ACC112 (cell line): ENCODE measurements at regions not wholly inside any gene's neighbourhood (a gene's known extent, or its start where the extent isn't known, plus 50 kb on each side); places are given as distances from the start of the nearest gene placed in this dataset.

ENCODE experiments used
- H2AFZ ChIP-seq: fragments of 200-600 bp; sonication (generic); one replicate; pipeline ENCODE4 v1.6.0; 2017; ENCODE audit warnings: antibody characterized with exemption, low read length; ENCODE audit not compliant: unreplicated experiment
- H3K27ac ChIP-seq: fragments of 200-600 bp; sonication (generic); 2 replicates; pipeline ENCODE4 v1.5.1; 2014; ENCODE audit warnings: low read depth, mild to moderate bottlenecking, antibody characterized with exemption, low read length, moderate library complexity
- H3K27me3 ChIP-seq: fragments of 200-600 bp; sonication (generic); 2 replicates; pipeline ENCODE4 v1.6.1; 2014; ENCODE audit warnings: mild to moderate bottlenecking, antibody characterized with exemption, low read length, moderate library complexity, mixed read lengths; ENCODE audit not compliant: insufficient read depth
- H3K36me3 ChIP-seq: fragments of 200-600 bp; sonication (generic); 2 replicates; pipeline ENCODE4 v1.6.1; 2016; ENCODE audit warnings: mild to moderate bottlenecking, antibody characterized with exemption, low read length, moderate library complexity, mixed read lengths; ENCODE audit not compliant: insufficient read depth
- H3K4me1 ChIP-seq: fragments of 200-600 bp; sonication (generic); one replicate; pipeline ENCODE4 v1.6.1; 2016; ENCODE audit warnings: low read length, mixed read lengths; ENCODE audit not compliant: insufficient read depth, unreplicated experiment, control insufficient read depth
- H3K4me3 ChIP-seq: fragments of 200-600 bp; sonication (generic); 2 replicates; pipeline ENCODE4 v1.5.1; 2014; ENCODE audit warnings: mild to moderate bottlenecking, low read depth, low read length
- H3K79me2 ChIP-seq: fragments of 200-600 bp; sonication (generic); one replicate; pipeline ENCODE4 v1.6.0; 2016; ENCODE audit warnings: low read length; ENCODE audit not compliant: control insufficient read depth, unreplicated experiment, insufficient read depth

DNA sequence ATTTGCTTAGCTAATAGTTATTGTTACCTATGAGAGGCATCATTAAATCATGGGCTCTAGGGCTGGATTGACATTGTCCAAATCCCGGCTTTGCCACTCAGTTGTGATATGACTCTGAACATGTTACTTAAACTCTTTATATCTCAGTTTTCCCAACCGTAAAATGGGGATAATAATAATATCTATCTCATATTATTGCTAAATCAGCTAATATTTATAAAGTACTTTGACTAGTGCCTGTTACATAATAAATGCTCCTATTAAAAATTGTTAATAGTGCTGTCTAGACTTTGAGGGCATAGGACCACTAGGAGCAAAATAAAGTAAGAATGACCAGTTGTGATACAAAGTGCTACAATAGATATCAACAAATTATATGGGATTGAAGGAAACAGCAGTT, 376.3 kb upstream of the FIGN start:
- Histone ChIP-seq H3K36me3 (no peaks in the 10 kb centered on the region), H2AFZ (no peak overlapping the region), H3K4me1 (no peaks in the 10 kb centered on the region), H3K79me2 (no peaks in the 10 kb centered on the region), H3K4me3 (no peak overlapping the region), H3K27ac (no peak overlapping the region), H3K27me3 (no peaks in the 10 kb centered on the region)

DNA sequence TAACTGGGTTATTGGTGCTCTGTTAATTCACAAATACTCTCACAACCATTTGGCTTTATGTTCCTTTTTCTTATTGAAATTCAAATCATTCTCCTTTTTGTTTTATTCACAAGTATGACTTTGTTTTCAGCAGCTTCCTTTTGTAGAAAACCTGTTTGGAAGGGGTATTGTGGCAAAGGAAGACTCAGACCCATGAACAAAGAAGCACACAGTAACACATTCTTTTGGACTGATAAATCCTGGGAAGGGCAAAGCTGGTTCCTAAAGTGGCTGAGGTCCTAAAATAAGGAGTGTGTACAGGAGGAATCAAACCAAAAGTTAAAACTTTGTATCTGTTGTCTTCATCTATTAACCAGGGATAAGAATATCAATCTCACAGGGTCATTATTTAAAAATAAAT, 374.7 kb upstream of the FIGN start:
- H3K79me2 ChIP-seq, result no peaks in the 10 kb centered on the region
- H3K4me3 ChIP-seq, result no peak overlapping the region
- H3K36me3 ChIP-seq, result no peaks in the 10 kb centered on the region
- no peaks in the 10 kb centered on the region for H3K4me1 ChIP-seq
- no peak overlapping the region for H2AFZ ChIP-seq
- H3K27ac ChIP-seq, result no peak overlapping the region
- H3K27me3 ChIP-seq, result no peaks in the 10 kb centered on the region

DNA sequence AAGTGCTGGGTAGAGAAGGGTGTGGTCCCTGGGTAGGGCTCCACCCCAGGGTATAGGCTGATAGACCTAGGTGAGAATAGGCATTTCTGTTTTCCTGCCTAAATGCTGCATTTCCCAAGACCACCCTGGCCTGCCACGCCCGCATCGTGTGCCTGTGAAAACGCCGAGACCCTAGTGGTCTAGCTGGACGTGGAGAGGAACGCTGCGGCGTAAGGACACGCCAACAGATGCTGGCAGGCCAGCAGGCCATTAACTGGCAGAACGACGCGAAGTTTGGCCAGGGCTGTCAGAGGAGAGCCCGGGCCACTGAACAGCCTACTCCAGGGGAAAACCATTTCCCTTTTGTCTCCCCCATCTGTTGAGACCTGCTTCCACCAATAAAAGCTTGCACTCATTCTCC, 373.2 kb upstream of the FIGN start:
- no peaks in the 10 kb centered on the region for H3K79me2 ChIP-seq
- H3K4me3 ChIP-seq, result no peak overlapping the region
- no peak overlapping the region for H2AFZ ChIP-seq
- H3K27ac ChIP-seq, result no peak overlapping the region
- H3K4me1 ChIP-seq, result no peaks in the 10 kb centered on the region
- H3K27me3 ChIP-seq, result no peaks in the 10 kb centered on the region
- H3K36me3 ChIP-seq, result no peaks in the 10 kb centered on the region

DNA sequence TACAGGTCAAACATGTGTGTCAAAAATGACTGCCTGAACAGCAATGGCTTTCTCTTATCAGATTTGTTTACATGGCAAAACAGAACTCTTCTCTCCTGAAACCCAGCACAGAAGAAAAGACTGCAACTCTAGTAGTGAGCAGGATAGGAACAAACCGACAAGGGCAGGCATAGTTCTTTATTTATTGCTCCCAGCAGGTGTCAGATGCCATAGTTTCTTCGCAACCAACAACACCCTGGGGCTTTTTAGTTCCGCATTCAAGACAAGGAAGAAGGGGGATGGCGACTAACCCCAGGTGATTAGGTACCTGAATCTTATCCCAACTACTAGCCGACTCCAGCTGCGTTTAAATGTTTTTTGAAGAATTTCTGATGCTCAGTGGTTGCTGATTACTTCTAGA, 367.5 kb upstream of the FIGN start:
- H3K4me3 ChIP-seq, result no peak overlapping the region
- H3K36me3 ChIP-seq, result no peaks in the 10 kb centered on the region
- H2AFZ ChIP-seq, result no peak overlapping the region
- H3K27me3 ChIP-seq, result no peaks in the 10 kb centered on the region
- no peaks in the 10 kb centered on the region for H3K79me2 ChIP-seq
- H3K4me1 ChIP-seq, result no peaks in the 10 kb centered on the region
- H3K27ac ChIP-seq, result no peak overlapping the region

DNA sequence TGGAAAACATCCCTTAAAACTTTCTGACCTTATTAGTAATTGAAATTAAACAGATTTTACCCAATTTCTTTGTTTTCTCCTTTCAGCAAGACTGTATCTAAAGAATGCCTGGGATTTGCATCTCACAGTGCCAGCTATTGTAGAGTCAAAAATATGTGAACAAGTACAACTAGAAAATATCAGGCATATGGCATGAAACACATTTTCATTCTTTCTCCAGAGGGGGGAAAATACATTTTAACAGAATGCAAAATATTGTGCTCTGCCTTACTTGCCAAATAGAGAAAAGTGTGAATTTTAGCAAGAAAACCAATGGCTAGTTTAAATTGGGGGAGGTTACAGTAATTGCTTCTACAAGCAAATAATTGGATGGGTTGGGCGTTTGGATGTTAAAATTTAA, 366.6 kb upstream of the FIGN start:
- Histone ChIP-seq H2AFZ (no peak overlapping the region), H3K4me1 (no peaks in the 10 kb centered on the region), H3K27me3 (no peaks in the 10 kb centered on the region), H3K4me3 (no peak overlapping the region), H3K36me3 (no peaks in the 10 kb centered on the region), H3K27ac (no peak overlapping the region), H3K79me2 (no peaks in the 10 kb centered on the region)

DNA sequence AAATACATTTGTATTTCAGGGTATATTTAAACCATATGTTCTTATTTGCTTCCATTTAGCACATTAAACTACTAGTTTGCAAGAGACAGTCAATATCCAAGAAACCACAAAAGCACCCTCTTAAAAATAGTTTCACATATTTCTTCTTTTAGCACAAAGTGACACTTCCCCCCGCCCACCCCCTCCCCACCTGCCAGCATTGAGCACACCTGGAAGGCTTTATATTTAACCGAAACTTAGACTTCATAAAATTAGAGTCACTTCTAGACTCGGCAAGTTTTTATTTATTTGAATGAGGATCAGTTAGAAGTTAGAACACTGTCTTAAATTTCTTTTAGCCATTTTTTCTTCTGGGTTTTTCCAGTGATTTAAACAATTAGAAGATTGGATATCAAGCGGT, 355.9 kb upstream of the FIGN start:
- H3K27me3 ChIP-seq, result no peaks in the 10 kb centered on the region
- H3K27ac ChIP-seq, result no peak overlapping the region
- H3K4me1 ChIP-seq, result no peaks in the 10 kb centered on the region
- H2AFZ ChIP-seq, result no peak overlapping the region
- H3K36me3 ChIP-seq, result no peaks in the 10 kb centered on the region
- no peak overlapping the region for H3K4me3 ChIP-seq
- H3K79me2 ChIP-seq, result no peaks in the 10 kb centered on the region

DNA sequence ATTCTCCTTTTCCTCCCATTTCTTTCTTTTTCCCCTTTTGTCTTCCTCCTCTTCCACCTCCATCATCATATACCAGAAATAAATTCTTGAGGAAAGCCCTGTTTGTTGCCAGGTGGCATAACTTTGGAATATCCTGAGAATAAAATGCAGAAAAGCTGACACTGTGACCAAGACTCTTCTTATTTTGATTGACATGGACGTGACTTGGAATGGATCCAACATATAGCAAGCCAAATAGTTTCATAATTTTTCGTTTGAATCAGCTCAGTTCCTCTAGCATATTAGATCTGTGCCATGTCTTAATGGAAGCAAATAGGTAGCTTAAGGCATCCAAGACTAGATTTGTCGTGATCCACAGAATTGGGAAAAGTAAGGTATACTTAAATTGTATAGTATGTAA, 354.7 kb upstream of the FIGN start:
- Histone ChIP-seq H3K79me2 (no peaks in the 10 kb centered on the region), H2AFZ (no peak overlapping the region), H3K4me1 (no peaks in the 10 kb centered on the region), H3K27ac (no peak overlapping the region), H3K36me3 (no peaks in the 10 kb centered on the region), H3K27me3 (no peaks in the 10 kb centered on the region), H3K4me3 (no peak overlapping the region)

DNA sequence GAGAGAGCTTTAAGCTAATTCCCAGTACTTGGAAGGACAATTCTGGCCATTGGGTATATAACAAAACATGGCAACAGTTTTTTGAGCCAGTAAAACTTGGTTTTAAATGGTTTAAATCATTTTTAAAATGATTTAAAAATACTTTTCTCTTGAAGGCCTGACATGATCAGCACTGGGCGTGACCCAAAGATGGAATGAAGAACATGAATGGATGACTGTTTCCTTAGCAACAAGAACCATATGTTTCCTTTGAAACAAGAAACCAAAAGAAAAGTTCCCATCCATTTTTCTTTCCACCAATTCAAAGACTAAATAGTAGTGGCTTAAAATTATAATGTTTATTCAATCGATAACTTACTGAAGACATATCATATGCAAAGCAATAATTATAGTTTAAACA, 348.3 kb upstream of the FIGN start:
- H3K4me1 ChIP-seq, result no peaks in the 10 kb centered on the region
- no peak overlapping the region for H3K4me3 ChIP-seq
- no peak overlapping the region for H2AFZ ChIP-seq
- no peaks in the 10 kb centered on the region for H3K36me3 ChIP-seq
- no peak overlapping the region for H3K27ac ChIP-seq
- no peaks in the 10 kb centered on the region for H3K27me3 ChIP-seq
- H3K79me2 ChIP-seq, result no peaks in the 10 kb centered on the region

DNA sequence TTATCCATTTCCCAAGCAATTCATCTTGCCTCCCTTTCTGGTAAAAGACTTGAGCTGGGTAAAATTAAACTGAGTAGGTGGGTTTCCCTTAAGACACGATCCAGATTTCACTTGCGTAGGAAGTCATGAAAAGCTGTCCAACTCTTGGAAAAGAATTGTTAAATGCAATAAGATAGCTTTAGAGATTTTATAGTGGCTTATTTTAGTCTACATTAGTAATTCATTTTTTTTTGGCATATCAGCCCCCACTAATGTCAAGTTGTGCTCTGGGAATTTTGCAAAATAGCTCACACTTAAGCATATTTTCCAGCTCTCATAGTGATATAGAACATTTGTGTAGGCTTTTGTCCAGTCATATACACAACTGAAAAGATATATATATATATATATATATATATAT, 344.7 kb upstream of the FIGN start:
- Histone ChIP-seq H3K79me2 (no peaks in the 10 kb centered on the region), H3K27me3 (0 out of 2 replicates have a peak, but pooled peaks cover 4% of the 10 kb centered on the region), H2AFZ (no peak overlapping the region), H3K4me1 (no peaks in the 10 kb centered on the region), H3K4me3 (no peak overlapping the region), H3K27ac (no peak overlapping the region), H3K36me3 (no peaks in the 10 kb centered on the region)

DNA sequence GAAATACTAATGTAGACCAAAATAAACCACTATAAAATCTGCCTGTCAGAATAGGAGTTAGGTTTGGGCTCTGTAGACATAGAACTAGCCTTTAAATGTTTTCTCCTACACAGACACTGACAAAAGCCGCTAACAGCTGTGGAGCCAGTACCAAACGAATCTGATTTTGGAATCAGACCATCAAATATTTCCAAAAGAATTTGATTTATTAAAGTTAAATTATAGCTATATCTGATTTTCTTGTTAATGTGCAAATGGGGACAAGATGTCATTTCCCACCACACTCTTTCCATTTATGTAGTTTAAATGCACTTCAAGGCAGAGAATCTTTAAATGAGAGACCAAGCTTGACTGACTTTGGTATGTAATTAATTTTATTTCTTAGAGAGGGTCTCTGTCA, 343.4 kb upstream of the FIGN start:
- H3K79me2 ChIP-seq, result no peaks in the 10 kb centered on the region
- H2AFZ ChIP-seq, result no peak overlapping the region
- no peaks in the 10 kb centered on the region for H3K36me3 ChIP-seq
- no peaks in the 10 kb centered on the region for H3K4me1 ChIP-seq
- H3K4me3 ChIP-seq, result no peak overlapping the region
- H3K27ac ChIP-seq, result no peak overlapping the region
- H3K27me3 ChIP-seq, result 0 out of 2 replicates have a peak, but pooled peaks cover 4% of the 10 kb centered on the region

DNA sequence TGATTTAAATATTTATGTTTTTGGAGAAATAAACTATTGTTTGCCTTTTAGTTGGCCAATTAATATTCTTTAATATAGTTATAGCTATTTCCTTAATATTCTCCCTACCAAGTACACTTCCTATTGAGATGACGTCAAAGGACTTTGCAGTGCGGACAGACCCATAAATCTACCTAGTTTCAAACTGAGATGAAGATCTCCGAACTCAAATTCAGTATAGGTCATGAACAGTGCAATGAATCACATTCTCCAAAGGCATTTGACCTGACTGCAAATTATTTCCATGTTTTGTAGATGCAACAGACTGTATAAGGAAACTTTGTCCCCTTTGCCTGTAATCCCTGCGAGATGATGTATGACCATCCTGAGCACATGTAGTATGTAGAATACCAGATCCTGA, 342.6 kb upstream of the FIGN start:
- Histone ChIP-seq H3K27ac (no peak overlapping the region), H3K4me1 (no peaks in the 10 kb centered on the region), H3K36me3 (no peaks in the 10 kb centered on the region), H3K79me2 (no peaks in the 10 kb centered on the region), H2AFZ (no peak overlapping the region), H3K4me3 (no peak overlapping the region), H3K27me3 (0 out of 2 replicates have a peak, but pooled peaks cover 4% of the 10 kb centered on the region)
